NCI-H2107 treated with DMSO at 0.1 percent for 48 hours (cell line): ENCODE measurements at regions not wholly inside any gene's neighbourhood (a gene's known extent, or its start where the extent isn't known, plus 50 kb on each side); places are given as distances from the start of the nearest gene placed in this dataset.
A peak's percentile ranks its signal among the peaks of the same experiment; 100 is the strongest.
"Not testable (repeated sequence)": the region's sequence is repeated elsewhere in the genome, so short reads cannot be mapped to it uniquely, and the experiment has no call there.

ENCODE experiments used
- DNase-seq: peaks from one replicate; lab custom pipeline; 2025; ENCODE audit not compliant: unreplicated experiment; lab: John Stamatoyannopoulos, UW

- DNase-seq: peak; percentile 98
These were observed 61.5 kb downstream of the PRDM13 start for GRCh38 chr6:99668036-99668705.

DNA sequence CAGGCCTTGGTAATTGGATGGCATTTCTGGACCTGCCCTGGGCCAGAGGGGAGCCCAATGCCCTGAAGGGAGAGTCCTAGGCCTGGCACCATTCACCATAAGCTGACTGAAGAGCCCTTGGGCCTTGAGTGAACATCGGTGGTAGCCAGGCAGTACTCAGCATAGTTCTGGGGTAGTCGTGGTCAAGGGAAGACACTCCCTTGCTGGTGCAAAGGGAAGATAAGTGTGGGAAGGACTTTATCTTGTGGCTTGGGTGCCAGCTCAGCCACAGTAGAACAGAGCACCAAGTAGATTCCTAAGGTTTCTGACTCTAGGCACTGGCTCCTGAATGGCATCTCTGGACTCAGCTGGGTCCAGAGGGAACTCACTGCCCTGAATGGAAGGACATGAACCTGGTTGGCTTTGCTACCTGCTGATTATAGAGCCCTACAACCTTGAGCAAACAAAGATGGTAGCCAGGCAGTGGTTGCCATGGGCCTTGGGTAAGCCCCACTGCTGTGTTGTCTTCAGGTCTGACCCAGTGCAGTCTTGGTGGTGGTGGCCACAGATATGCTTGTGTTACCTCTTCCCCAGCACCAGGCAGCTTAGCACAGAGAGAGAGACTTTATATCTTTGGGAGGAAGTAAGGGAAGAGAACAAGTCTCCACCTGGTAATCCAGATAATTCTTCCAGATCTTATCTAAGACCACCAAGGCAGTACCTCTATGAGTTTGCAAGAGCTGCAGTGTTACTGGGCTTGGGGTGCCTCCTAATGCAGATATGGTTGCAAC, 83.5 kb downstream of the PRDM13 start:
- DNase-seq: no peak

GRCh38 chr6:99702287-99702686, 95.7 kb downstream of the PRDM13 start:
- not testable (repeated sequence) for DNase-seq

GRCh38 chr6:99709062-99709461, 102.4 kb downstream of the PRDM13 start:
- DNase-seq: no peak

- DNase-seq: no peak
These were observed 104.7 kb downstream of the PRDM13 start for GRCh38 chr6:99711302-99711701.

- no peak for DNase-seq
These were observed 105.3 kb downstream of the PRDM13 start for GRCh38 chr6:99711925-99712324.

GRCh38 chr6:99712519-99712918, 105.9 kb downstream of the PRDM13 start:
- no peak for DNase-seq

- DNase-seq: not testable (repeated sequence)
These were observed 115.4 kb downstream of the PRDM13 start for GRCh38 chr6:99722043-99722442.

- not testable (repeated sequence) for DNase-seq
These were observed 123.6 kb downstream of the PRDM13 start for GRCh38 chr6:99730237-99730636.

GRCh38 chr6:99736302-99736701, 129.7 kb downstream of the PRDM13 start:
- no peak for DNase-seq

DNA sequence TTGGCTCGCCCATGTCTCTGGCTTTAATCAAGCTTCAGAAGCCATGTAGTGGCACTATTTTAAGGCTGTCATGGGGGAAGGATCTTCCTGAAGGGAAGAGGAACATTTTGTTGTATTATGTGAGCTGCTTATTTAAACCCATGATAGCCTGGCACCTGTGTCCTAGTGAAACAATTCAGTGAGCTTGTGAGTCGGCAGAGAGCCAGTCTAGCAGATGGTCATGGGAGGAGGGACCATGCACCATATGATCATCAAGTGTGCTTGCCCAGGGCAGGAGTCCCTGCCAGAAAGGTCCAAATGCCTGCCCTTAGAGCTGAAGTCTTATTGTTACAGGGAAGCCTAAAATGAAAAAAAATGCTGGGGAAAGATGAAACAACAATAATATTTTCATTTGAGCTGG, 132.9 kb downstream of the PRDM13 start:
- DNase-seq: no peak

- no peak for DNase-seq
These were observed 134.5 kb downstream of the PRDM13 start for GRCh38 chr6:99741092-99741491.

- no peak for DNase-seq
These were observed 137.0 kb downstream of the PRDM13 start for GRCh38 chr6:99743647-99744046.

DNA sequence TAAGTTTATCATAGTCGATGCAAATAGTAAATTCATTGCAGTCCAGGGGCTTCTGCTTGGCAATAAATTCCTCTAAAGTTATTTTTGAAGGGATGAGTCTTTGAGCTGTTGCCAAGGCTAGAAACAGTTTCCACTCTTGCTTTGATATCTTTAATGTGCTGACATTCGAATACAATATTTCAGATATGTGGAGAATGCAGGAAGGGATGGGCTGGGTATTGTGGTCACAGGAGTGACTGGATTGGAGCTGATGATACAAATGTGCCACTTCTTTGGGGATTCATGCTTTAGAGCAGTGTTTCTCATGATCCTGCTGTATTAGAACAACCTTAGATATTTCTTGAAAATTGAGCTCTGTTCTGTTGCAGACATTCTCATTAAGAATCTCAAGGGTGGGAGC, 139.0 kb downstream of the PRDM13 start:
- no peak for DNase-seq

- peak; percentile 65 for DNase-seq
These were observed 139.7 kb downstream of the PRDM13 start for GRCh38 chr6:99746261-99746895.

GRCh38 chr6:99761711-99762110, 155.1 kb downstream of the PRDM13 start:
- DNase-seq: no peak

- DNase-seq: no peak
These were observed 161.5 kb downstream of the PRDM13 start for GRCh38 chr6:99768166-99768565.

GRCh38 chr6:99779631-99780555, 173.3 kb downstream of the PRDM13 start:
- no peak for DNase-seq

DNA sequence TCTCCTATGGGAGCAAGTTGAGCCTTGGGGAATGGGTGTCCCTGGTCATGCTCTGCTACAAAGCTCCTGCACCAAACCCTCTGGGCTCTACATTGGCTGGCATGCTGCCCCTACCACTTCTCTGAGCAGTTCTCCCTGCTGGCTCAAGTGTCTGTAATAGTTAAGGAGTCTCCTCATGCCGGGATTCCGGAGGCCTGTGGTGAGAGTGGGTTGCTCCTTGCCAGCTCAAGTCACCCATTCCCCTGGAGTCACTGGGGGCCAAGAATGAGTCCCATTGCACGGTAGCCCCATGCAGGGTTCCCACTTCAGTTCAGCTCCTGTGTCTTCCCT, 173.9 kb downstream of the PRDM13 start:
- no peak for DNase-seq

DNA sequence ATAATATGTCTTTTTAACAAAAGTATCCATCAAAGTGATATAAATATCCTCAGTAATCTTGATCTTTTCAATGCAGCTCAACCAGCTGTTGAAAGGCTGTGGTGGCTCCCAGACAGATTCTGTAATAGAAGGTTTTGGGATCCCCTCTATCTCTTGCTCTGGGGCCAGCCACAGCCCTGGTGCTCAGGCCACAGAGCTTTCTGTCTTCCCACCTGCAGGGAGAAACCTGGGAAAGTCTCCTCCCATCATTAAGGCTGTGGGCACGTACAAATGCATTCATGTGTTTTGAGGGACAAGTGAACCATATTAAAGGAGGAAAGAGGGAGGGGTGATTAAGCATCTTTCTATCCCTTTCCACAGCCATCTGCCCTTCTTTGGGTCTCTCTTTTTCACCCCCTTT, 183.1 kb downstream of the PRDM13 start:
- DNase-seq: no peak

GRCh38 chr6:99790679-99791078, 184.0 kb downstream of the PRDM13 start:
- peak; percentile 5 for DNase-seq
